Skeletal muscle tissue (tissue), 3 donors: ENCODE measurements at regions not wholly inside any gene's neighbourhood (a gene's known extent, or its start where the extent isn't known, plus 50 kb on each side); places are given as distances from the start of the nearest gene placed in this dataset.

Source experiments
- H3K27ac ChIP-seq: one replicate; pipeline ENCODE4 v1.7.0; 2013; ENCODE audit warnings: mild to moderate bottlenecking, low read depth, low read length, inconsistent platforms
- H3K27me3 ChIP-seq, 3 donors: one replicate each; pipeline ENCODE4 v1.7.0; 2013; ENCODE audit warnings: low read length in 3 of 3; ENCODE audit not compliant: control insufficient read depth in 3 of 3, insufficient read depth in 3 of 3
- H3K36me3 ChIP-seq, 3 donors: one replicate each; pipeline ENCODE4 v1.7.0; 2013; ENCODE audit warnings: low read length in 3 of 3; ENCODE audit not compliant: control insufficient read depth in 3 of 3, insufficient read depth in 3 of 3
- H3K4me1 ChIP-seq, 3 donors: one replicate each; pipeline ENCODE4 v1.7.0; 2013; ENCODE audit warnings: low read length in 3 of 3, mild to moderate bottlenecking in 3 of 3; ENCODE audit not compliant: control insufficient read depth in 3 of 3, insufficient read depth in 3 of 3
- H3K4me3 ChIP-seq, 3 donors: one replicate each; pipeline ENCODE4 v1.7.0; 2013; ENCODE audit warnings: low read length in 3 of 3
- H3K9ac ChIP-seq, 3 donors: one replicate each; pipeline ENCODE4 v1.7.0; 2013; ENCODE audit warnings: low read length in 3 of 3, mild to moderate bottlenecking in 3 of 3, moderate library complexity in 2 of 3, low read depth in 1 of 3
- H3K9me3 ChIP-seq, 3 donors: one replicate each; pipeline ENCODE4 v1.7.0; 2013; ENCODE audit warnings: low read length in 3 of 3; ENCODE audit not compliant: control insufficient read depth in 3 of 3
- donor health status: Osteomylitis.

DNA sequence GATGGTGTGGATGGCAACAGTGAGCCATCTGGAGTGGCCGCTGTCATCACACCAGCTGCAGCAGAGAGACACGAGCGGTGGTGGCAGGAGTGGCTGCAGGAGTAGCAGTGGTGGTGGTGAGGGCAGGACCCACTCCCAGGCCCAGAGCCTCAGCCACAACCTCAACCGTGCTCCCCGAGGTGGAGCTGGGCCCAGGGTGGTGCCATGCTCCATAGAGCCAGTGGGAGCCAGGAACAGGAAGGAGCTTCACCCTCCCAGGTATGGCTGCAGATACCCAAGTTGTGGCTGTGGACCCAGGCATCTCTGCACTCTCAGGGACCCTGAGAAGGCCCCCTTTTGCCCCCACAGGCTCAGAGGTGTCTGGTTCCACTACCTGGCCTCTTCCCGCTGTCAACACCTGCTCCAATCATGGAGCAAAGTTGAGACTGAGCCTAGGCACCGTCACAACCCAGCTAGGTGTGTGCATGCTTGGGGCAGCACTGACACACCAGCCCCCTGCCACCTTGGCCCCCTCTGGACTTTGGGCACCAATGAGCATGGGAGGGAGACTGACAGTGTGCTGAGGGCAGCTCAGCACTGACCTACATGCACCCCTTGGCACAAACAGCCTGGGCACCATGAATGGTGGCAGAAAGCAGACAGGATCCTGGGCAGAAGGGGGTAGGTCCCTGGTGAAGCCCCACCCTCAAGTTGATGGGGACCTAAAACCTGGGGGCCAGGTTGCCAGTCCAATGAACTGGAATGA lies 188.9 kb downstream of the NDUFA10 start:
- Histone ChIP-seq H3K4me3 (no peak overlapping the region), H3K9me3 (no peaks in the 10 kb centered on the region), H3K27me3 (peaks cover 0 to 9% (median 0%) of the 10 kb centered on the region in 3 donors), H3K9ac (no peak overlapping the region), H3K4me1 (peaks cover 0 to 4% (median 4%) of the 10 kb centered on the region in 3 donors), H3K27ac (no peak overlapping the region), H3K36me3 (no peaks in the 10 kb centered on the region)

DNA sequence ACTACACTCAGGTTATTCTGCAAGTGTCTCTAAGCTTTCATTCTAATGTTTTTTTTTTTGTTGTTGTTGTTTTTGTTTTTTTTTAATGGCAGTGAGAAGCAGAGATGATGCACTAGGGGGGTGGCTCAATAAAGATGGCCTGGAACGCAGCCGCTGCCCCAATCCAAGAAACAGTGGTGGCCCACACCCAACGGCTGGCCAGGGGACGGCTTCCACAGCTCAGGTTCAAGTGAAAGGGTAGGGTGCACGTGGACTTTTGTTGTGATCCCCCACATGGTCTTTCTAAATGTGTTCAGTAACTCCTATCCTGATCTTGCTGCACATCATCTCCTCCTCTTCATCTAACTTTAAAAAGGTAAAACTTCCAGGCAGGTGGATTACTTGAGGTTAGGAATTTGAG lies 190.1 kb downstream of the NDUFA10 start:
- no peaks in the 10 kb centered on the region for H3K9me3 ChIP-seq
- no peak overlapping the region for H3K9ac ChIP-seq
- H3K36me3 ChIP-seq, result no peaks in the 10 kb centered on the region
- no peak overlapping the region for H3K27ac ChIP-seq
- H3K27me3 ChIP-seq, result peaks cover 0 to 9% (median 0%) of the 10 kb centered on the region in 3 donors
- peaks cover 5 to 12% (median 9%) of the 10 kb centered on the region in 3 donors for H3K4me1 ChIP-seq
- no peak overlapping the region for H3K4me3 ChIP-seq

DNA sequence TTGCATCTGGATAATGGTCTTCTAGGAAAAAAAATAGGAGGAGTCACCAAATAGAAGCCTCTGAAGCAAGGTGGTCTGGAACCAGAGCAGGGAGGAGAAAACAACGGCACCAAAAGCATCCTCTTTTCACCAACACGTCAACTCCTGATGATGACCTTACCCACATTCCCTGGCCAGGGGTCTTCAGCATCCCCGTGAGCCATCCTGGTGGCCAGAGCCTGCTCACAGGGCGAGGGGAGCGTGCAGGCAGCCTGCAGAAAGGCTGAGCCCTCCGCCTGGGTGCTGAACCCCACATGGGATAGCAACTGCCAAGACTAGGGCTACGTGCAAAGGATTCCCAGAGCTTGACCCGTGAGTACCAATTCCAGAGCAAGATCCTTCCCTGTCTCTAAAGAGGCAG lies 191.0 kb downstream of the NDUFA10 start:
- no peaks in the 10 kb centered on the region for H3K36me3 ChIP-seq

DNA sequence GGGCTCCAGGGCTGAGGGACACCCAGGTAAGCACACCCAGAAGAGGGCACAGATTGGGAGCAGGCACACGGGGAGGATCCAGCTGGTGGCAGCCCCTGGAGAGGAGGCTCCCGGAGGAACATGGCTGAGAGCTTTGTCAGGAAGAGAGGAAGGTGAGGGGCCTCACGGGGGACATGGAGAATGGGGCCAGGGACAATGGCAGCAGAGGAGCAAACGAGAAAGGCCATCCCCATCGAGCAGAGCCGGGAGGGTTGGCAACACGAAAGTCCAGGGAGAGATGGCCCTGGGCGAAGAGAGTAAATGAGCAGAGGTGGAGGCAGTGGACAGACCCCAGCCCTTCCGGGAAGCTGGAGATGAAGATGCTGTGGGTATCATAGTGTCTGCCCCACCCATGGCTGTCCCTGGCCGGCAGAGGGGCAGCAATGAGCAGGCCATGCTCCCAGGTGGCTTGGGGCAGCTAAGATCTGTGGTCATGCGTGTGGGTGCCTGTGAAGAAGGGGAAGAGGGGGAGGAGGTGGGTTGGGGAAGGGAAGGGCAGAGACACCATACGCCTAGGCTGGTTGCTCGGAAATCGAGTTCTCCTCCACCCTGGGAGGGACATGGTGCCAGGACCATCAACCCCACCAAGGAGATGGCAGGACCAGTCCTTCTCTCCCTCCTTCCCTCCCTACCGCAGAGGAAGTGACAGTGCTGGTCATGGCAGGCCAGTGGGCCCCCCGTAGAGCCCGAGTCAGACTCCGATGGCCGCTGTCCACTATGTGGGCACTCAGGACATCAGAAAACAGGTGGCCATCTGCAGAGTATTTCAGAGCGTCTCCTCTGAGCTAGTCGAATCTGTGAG lies 191.7 kb downstream of the NDUFA10 start:
- Histone ChIP-seq H3K9ac (no peak overlapping the region), H3K27me3 (peaks cover 0 to 9% (median under 1%) of the 10 kb centered on the region in 3 donors), H3K36me3 (no peaks in the 10 kb centered on the region), H3K27ac (no peak overlapping the region), H3K4me3 (no peak overlapping the region), H3K4me1 (peaks cover 7 to 15% (median 9%) of the 10 kb centered on the region in 3 donors), H3K9me3 (no peaks in the 10 kb centered on the region)

More for the DNA sequence above, 191.0 kb downstream of the NDUFA10 start:
- Histone ChIP-seq H3K9me3 (no peaks in the 10 kb centered on the region), H3K4me3 (no peak overlapping the region), H3K4me1 (peaks cover 7 to 15% (median 9%) of the 10 kb centered on the region in 3 donors), H3K9ac (no peak overlapping the region), H3K27me3 (peaks cover 0 to 9% (median 0%) of the 10 kb centered on the region in 3 donors), H3K27ac (no peak overlapping the region)

DNA sequence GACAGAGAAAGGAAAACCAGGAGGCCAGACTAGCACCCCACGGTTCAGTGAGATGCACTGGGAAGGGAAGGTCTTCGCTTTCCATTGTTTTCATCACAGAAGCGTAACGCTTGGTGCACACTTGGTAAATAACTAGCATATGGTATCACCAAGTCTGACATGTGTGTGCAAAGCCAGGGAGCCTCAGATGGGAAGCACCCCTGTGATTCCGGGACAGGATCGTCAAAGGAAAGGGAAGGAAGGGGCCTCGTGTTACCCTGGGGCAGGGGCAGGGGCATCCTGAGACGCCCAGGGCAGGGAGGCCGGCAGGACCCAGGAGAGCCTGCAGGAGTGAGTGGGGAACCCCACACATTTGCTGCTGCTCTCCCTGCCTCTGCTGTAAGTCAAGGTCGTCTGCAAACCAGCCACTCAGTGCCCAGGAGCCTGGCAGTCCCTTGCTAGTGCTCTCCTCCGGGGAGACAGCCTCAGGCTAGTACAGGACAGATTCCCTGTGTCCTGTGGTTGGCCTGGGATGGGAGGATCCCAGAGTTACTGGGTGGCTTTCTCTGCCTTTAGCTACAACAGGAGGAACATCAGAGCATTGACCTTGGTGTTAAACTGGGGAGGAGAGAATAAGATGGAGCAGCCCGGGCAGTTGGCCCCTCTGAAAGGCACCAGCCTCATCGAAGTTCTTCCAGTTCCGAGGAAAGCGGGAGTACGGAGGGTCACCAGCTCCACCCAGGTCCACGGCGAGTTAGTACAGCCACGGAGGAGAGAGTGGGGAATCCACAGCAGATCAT lies 192.5 kb downstream of the NDUFA10 start:
- peaks cover 0 to 9% (median 3%) of the 10 kb centered on the region in 3 donors for H3K27me3 ChIP-seq
- no peak overlapping the region for H3K4me3 ChIP-seq
- no peaks in the 10 kb centered on the region for H3K36me3 ChIP-seq
- H3K4me1 ChIP-seq, result peaks cover 7 to 15% (median 9%) of the 10 kb centered on the region in 3 donors
- no peaks in the 10 kb centered on the region for H3K9me3 ChIP-seq
- H3K27ac ChIP-seq, result no peak overlapping the region
- H3K9ac ChIP-seq, result no peak overlapping the region

DNA sequence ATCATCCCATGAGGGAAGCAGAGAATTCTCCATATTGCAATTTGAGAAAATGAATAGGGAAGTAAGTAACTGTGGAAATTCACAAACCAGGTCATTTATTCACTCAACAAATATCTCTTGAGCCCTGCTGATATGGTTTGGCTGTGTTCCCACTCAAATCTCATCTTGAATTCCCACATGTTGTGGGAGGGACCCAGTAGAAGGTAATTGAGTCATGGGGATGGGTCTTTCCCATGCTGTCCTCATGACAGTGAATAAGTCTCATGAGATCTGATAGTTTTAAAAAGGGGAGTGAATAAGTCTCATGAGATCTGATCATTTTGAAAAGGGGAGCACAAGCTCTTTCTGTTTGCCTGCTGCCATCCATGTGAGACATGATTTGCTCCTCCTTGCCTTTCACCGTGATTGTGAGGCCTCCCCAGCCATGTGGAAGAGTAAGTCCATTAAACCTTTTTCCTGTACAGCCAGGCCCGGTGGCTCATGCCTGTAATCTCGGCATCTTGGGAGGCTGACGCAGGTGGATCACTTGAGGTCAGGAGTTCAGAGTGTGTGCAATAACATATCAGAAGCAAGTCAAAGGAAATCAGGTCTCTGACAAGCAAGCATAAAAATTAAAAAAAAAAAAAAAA lies 193.2 kb downstream of the NDUFA10 start:
- no peak overlapping the region for H3K9ac ChIP-seq
- H3K27me3 ChIP-seq, result peaks cover 0 to 11% (median 5%) of the 10 kb centered on the region in 3 donors
- H3K36me3 ChIP-seq, result no peaks in the 10 kb centered on the region
- H3K9me3 ChIP-seq, result no peaks in the 10 kb centered on the region
- no peak overlapping the region for H3K4me3 ChIP-seq
- H3K27ac ChIP-seq, result no peak overlapping the region
- H3K4me1 ChIP-seq, result peaks cover 7 to 15% (median 9%) of the 10 kb centered on the region in 3 donors

DNA sequence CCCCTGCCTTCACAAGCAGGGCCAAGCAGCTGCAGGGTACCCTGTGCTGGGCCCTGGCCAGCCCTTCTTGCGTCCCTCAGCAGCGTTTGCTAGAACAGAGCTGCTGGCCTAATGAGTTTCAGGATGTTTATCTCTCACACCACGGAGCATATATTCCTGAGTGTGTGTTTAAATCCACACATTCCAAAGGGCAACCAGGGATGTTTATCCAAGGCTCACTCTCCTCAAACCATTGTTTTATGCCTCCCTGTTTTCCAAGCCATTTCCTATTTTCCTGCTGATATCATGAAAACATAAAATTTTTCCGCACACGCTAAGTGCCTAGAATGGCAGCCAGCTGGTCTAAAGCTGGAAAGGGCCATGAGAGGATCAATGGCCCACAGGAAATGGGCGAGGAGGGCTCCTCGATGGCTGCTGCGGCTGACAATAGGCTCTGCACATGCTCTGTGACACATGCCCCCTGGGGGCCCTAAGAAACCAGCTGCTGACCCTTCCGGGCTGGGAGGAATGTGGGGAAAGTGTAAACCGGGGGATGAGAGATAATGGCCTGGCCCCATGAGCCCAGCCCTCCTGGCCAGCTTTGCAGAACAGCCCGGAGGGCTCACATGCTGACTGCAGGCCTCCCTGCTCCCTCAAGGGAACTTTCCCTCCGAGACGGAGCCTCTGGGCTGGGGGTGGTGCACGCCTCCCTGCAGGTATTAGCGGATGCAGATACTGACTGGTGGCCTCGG lies 194.0 kb downstream of the NDUFA10 start:
- no peaks in the 10 kb centered on the region for H3K9me3 ChIP-seq
- no peak overlapping the region for H3K27ac ChIP-seq
- peaks cover 0 to 13% (median 5%) of the 10 kb centered on the region in 3 donors for H3K27me3 ChIP-seq
- peaks cover 7 to 15% (median 9%) of the 10 kb centered on the region in 3 donors for H3K4me1 ChIP-seq
- no peak overlapping the region for H3K9ac ChIP-seq
- no peak overlapping the region for H3K4me3 ChIP-seq
- no peaks in the 10 kb centered on the region for H3K36me3 ChIP-seq

DNA sequence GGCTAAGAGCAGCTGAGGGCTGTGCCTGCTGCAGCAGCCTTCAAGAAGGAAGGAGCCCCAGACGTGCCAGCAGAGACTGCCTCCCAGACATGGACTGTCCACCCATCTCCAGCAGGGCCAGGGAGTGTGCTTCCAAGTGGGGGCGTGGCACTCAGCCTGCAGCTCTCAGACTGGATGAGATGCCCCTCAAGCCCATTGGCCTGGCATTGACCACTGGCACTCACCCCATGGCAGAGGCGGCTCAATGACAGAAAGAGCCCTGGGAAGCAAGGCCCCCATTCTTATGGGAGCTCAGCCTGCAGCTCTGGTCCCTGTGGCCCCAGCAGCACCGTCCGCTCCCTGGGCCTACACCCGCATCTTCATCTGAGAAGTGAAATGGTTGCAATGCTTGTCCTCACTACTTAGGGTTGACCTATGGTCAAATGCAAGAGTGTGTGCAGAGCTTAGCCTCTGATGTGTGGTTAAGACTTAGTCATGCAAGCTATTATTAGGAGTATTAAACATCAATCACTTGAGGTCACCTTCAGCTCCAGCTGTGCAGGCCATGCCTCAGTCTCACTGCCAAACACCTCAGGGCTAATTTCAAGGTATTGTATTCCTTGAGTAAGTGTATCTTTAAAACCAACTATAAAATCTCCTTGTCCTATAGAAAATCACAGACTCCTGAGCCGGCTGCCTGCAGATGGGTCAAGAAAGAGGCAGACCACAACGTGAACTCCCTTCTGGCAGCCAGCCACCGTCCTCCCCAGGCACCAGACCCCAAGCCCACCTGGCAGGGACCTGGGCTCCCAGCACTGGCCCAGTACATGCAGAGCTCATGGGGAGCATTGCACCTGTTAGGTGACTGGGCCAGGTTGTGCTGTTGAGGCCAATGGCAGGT lies 194.8 kb downstream of the NDUFA10 start:
- Histone ChIP-seq H3K36me3 (no peaks in the 10 kb centered on the region), H3K9me3 (no peaks in the 10 kb centered on the region), H3K4me3 (no peak overlapping the region), H3K27ac (no peak overlapping the region), H3K9ac (no peak overlapping the region), H3K4me1 (peaks cover 7 to 15% (median 9%) of the 10 kb centered on the region in 3 donors), H3K27me3 (peaks cover 4 to 17% (median 10%) of the 10 kb centered on the region in 3 donors)
